ENCODE measurements at regions not wholly inside any gene's neighbourhood (a gene's known extent, or its start where the extent isn't known, plus 50 kb on each side); places are given as distances from the start of the nearest gene placed in this dataset.

GRCh38 chr6:93678841-93679454, 259.6 kb upstream of the EPHA7 start:
- no peaks in the 10 kb centered on the region for H3K36me3 ChIP-seq
- no peak overlapping the region for H3K4me3 ChIP-seq (replicated peaks in 1 of 3)
- H3K27ac ChIP-seq = no peak overlapping the region
- H3K27me3 ChIP-seq = no peaks in the 10 kb centered on the region
- no peaks in the 10 kb centered on the region for H3K9me3 ChIP-seq
- intact Hi-C loops (cut with DNase I) = no loop called here
- H3K4me1 ChIP-seq = no peaks in the 10 kb centered on the region
- no peak for DNase-seq
- TF ChIP-seq CTCF (IDR thresholded peaks at IDR 0.05) (no peak), POLR2A (IDR thresholded peaks at IDR 0.05) (no peak)
- WGBS, 2 donors = 53 to 65% methylated on average over 4 of the region's 4 CpGs

- Histone ChIP-seq H3K27ac (no peak overlapping the region), H3K4me3 (replicated peaks in 1 of 3) (no peak overlapping the region), H3K36me3 (no peaks in the 10 kb centered on the region), H3K4me1 (no peaks in the 10 kb centered on the region), H3K9me3 (no peaks in the 10 kb centered on the region), H3K27me3 (no peaks in the 10 kb centered on the region)
- 59 to 72% methylated on average over 4 of the region's 4 CpGs for WGBS, 2 donors
- intact Hi-C loops (cut with DNase I) = no loop called here
- DNase-seq = no peak
- TF ChIP-seq POLR2A (IDR thresholded peaks at IDR 0.05) = no peak
- no peak for TF ChIP-seq CTCF (IDR thresholded peaks at IDR 0.05)
Observed at GRCh38 chr6:93677264-93677965, 258.1 kb upstream of the EPHA7 start.

- intact Hi-C loops (cut with DNase I) = no loop called here
- no peak for TF ChIP-seq POLR2A (IDR thresholded peaks at IDR 0.05)
- no peak for TF ChIP-seq CTCF (IDR thresholded peaks at IDR 0.05)
- Histone ChIP-seq H3K4me3 (replicated peaks in 1 of 3) (no peak overlapping the region), H3K27me3 (no peaks in the 10 kb centered on the region), H3K36me3 (no peaks in the 10 kb centered on the region), H3K4me1 (no peaks in the 10 kb centered on the region), H3K27ac (no peak overlapping the region), H3K9me3 (no peaks in the 10 kb centered on the region)
- 71 to 84% methylated on average over 1 of the region's 1 CpG for WGBS, 2 donors
- DNase-seq = no peak
Observed at GRCh38 chr6:93676581-93676980, 257.2 kb upstream of the EPHA7 start.

GRCh38 chr6:93675856-93676417, 256.6 kb upstream of the EPHA7 start:
- Histone ChIP-seq H3K4me3 (replicated peaks in 1 of 3) (no peak overlapping the region), H3K9me3 (no peaks in the 10 kb centered on the region), H3K36me3 (no peaks in the 10 kb centered on the region), H3K27ac (no peak overlapping the region), H3K4me1 (no peaks in the 10 kb centered on the region), H3K27me3 (no peaks in the 10 kb centered on the region)
- no peak for DNase-seq
- intact Hi-C loops (cut with DNase I) = no loop called here
- no peak for TF ChIP-seq POLR2A (IDR thresholded peaks at IDR 0.05)
- no peak for TF ChIP-seq CTCF (IDR thresholded peaks at IDR 0.05)
- WGBS, 2 donors = 79 to 83% methylated on average over 1 of the region's 1 CpG

GRCh38 chr6:93663111-93663510, 243.8 kb upstream of the EPHA7 start:
- no peak for TF ChIP-seq POLR2A (IDR thresholded peaks at IDR 0.05)
- TF ChIP-seq CTCF (IDR thresholded peaks at IDR 0.05) = no peak
- Histone ChIP-seq H3K27ac (no peak overlapping the region), H3K9me3 (no peaks in the 10 kb centered on the region), H3K4me1 (no peaks in the 10 kb centered on the region), H3K4me3 (replicated peaks in 1 of 3) (no peak overlapping the region), H3K36me3 (no peaks in the 10 kb centered on the region), H3K27me3 (no peaks in the 10 kb centered on the region)
- no peak for DNase-seq
- WGBS, 2 donors = 55 to 67% methylated on average over 1 of the region's 1 CpG
- intact Hi-C loops (cut with DNase I) = no loop called here

Data from thyroid gland (tissue), 4 donors.